ENCODE measurements at regions not wholly inside any gene's neighbourhood (a gene's known extent, or its start where the extent isn't known, plus 50 kb on each side); places are given as distances from the start of the nearest gene placed in this dataset.

GRCh38 chr12:30839643-30840220 is 85.0 kb upstream of the CAPRIN2 start:
- TF ChIP-seq CTCF (IDR thresholded peaks at IDR 0.05; ENCODE audit: insufficient read depth, low read depth, low read length) (no peak), EZH2 (IDR thresholded peaks at IDR 0.05; ENCODE audit: insufficient read depth, low read length) (no peak)
